ENCODE measurements at regions not wholly inside any gene's neighbourhood (a gene's known extent, or its start where the extent isn't known, plus 50 kb on each side); places are given as distances from the start of the nearest gene placed in this dataset.

GRCh38 chr11:79705648-79706047 lies 264.8 kb upstream of the TENM4 start:
- Histone ChIP-seq H3K4me3 (ENCODE audit: low read depth in 1 of 3, low read length in 3 of 3) (no peak overlapping the region), H3K27ac (ENCODE audit: low read depth in 1 of 2, low read length in 2 of 2) (no peak overlapping the region), H3K36me3 (ENCODE audit: control insufficient read depth in 4 of 4, insufficient read depth in 3 of 4, low read depth in 1 of 4, low read length in 3 of 4) (no peaks in the 10 kb centered on the region), H3K27me3 (ENCODE audit: control insufficient read depth in 4 of 4, insufficient read depth in 4 of 4, low read length in 3 of 4) (peaks cover 0 to 5% (median 0%) of the 10 kb centered on the region in 4 donors), H3K4me1 (ENCODE audit: control insufficient read depth in 4 of 4, insufficient read depth in 4 of 4, low read length in 3 of 4) (no peaks in the 10 kb centered on the region), H3K9me3 (ENCODE audit: control insufficient read depth in 4 of 4, low read length in 3 of 4) (peaks cover 2 to 22% (median 4%) of the 10 kb centered on the region in 4 donors), H3K9ac (ENCODE audit: low read depth in 1 of 2, low read length in 2 of 2) (no peak overlapping the region)
- TF ChIP-seq GABPA (IDR thresholded peaks at IDR 0.05 in 1 of 2, conservative IDR thresholded peaks at IDR 0.05 in 1 of 2) (no peak), ZBTB33 (IDR thresholded peaks at IDR 0.05) (no peak), JUND (IDR thresholded peaks at IDR 0.05) (no peak), REST (IDR thresholded peaks at IDR 0.05) (no peak), MAX (IDR thresholded peaks at IDR 0.05) (no peak), FOXA1 (IDR thresholded peaks at IDR 0.05) (no peak), HNF4G (IDR thresholded peaks at IDR 0.05) (no peak), SP1 (IDR thresholded peaks at IDR 0.05) (no peak), FOXA2 (IDR thresholded peaks at IDR 0.05) (no peak), RXRA (IDR thresholded peaks at IDR 0.05) (no peak)
- 89% methylated on average over 5 of the region's 5 CpGs for WGBS
- DNase-seq (ENCODE audit: low spot score), result no peak

GRCh38 chr11:79702303-79702702 lies 261.5 kb upstream of the TENM4 start:
- 92% methylated on average over 3 of the region's 3 CpGs for WGBS
- Histone ChIP-seq H3K9ac (ENCODE audit: low read depth in 1 of 2, low read length in 2 of 2) (no peak overlapping the region), H3K4me3 (ENCODE audit: low read depth in 1 of 3, low read length in 3 of 3) (no peak overlapping the region), H3K27ac (ENCODE audit: low read depth in 1 of 2, low read length in 2 of 2) (no peak overlapping the region), H3K4me1 (ENCODE audit: control insufficient read depth in 4 of 4, insufficient read depth in 4 of 4, low read length in 3 of 4) (no peaks in the 10 kb centered on the region), H3K9me3 (ENCODE audit: control insufficient read depth in 4 of 4, low read length in 3 of 4) (peaks cover 2 to 27% (median 5%) of the 10 kb centered on the region in 4 donors), H3K36me3 (ENCODE audit: control insufficient read depth in 4 of 4, insufficient read depth in 3 of 4, low read depth in 1 of 4, low read length in 3 of 4) (no peaks in the 10 kb centered on the region), H3K27me3 (ENCODE audit: control insufficient read depth in 4 of 4, insufficient read depth in 4 of 4, low read length in 3 of 4) (peaks cover 0 to 5% (median under 1%) of the 10 kb centered on the region in 4 donors)
- TF ChIP-seq ZBTB33 (IDR thresholded peaks at IDR 0.05) (no peak), SP1 (IDR thresholded peaks at IDR 0.05) (no peak), MAX (IDR thresholded peaks at IDR 0.05) (no peak), GABPA (IDR thresholded peaks at IDR 0.05 in 1 of 2, conservative IDR thresholded peaks at IDR 0.05 in 1 of 2) (no peak), HNF4A (conservative IDR thresholded peaks at IDR 0.05) (no peak), EGR1 (IDR thresholded peaks at IDR 0.05; ENCODE audit: low read depth in 2 of 2) (no peak), FOXA1 (IDR thresholded peaks at IDR 0.05) (no peak), CTCF (IDR thresholded peaks at IDR 0.05; ENCODE audit: low read depth, low read length, missing input control) (no peak), TAF1 (conservative IDR thresholded peaks at IDR 0.05) (no peak), RAD21 (IDR thresholded peaks at IDR 0.05) (no peak), REST (IDR thresholded peaks at IDR 0.05) (no peak), HNF4G (IDR thresholded peaks at IDR 0.05) (no peak), JUND (IDR thresholded peaks at IDR 0.05) (no peak), NR2F2 (IDR thresholded peaks at IDR 0.05) (no peak), ATF3 (IDR thresholded peaks at IDR 0.05) (no peak), FOXA2 (IDR thresholded peaks at IDR 0.05) (no peak), YY1 (IDR thresholded peaks at IDR 0.05) (no peak), RXRA (IDR thresholded peaks at IDR 0.05) (no peak)
- no peak for DNase-seq (ENCODE audit: low spot score)

All from liver (tissue), 8 donors.